Parathyroid adenoma (tissue), 2 donors: ENCODE measurements at regions not wholly inside any gene's neighbourhood (a gene's known extent, or its start where the extent isn't known, plus 50 kb on each side); places are given as distances from the start of the nearest gene placed in this dataset.

Experiments used
- H2AFZ ChIP-seq: fragments of 300-600 bp; sonication (generic); one replicate; pipeline ENCODE4 v1.7.0; 2017; ENCODE audit warnings: antibody characterized with exemption, mild to moderate bottlenecking
- H3K27ac ChIP-seq: fragments of 300-600 bp; sonication (generic); one replicate; pipeline ENCODE4 v1.7.0; 2017
- H3K27me3 ChIP-seq: fragments of 300-600 bp; sonication (generic); one replicate; pipeline ENCODE4 v1.7.0; 2017; ENCODE audit warnings: low read length; ENCODE audit not compliant: control insufficient read depth, insufficient read depth
- H3K36me3 ChIP-seq: fragments of 300-600 bp; sonication (generic); one replicate; pipeline ENCODE4 v1.7.0; 2017; ENCODE audit warnings: low read length; ENCODE audit not compliant: control insufficient read depth, insufficient read depth
- H3K4me1 ChIP-seq: fragments of 300-600 bp; sonication (generic); one replicate; pipeline ENCODE4 v1.7.0; 2017; ENCODE audit warnings: control low read depth
- H3K4me2 ChIP-seq: fragments of 300-600 bp; sonication (generic); one replicate; pipeline ENCODE4 v1.7.0; 2017; ENCODE audit warnings: low read length
- H3K4me3 ChIP-seq: fragments of 300-600 bp; sonication (generic); one replicate; pipeline ENCODE4 v1.7.0; 2017; ENCODE audit warnings: low read depth, low read length
- H3K79me2 ChIP-seq: fragments of 300-600 bp; sonication (generic); one replicate; pipeline ENCODE4 v1.7.0; 2017; ENCODE audit warnings: control low read depth
- H3K9ac ChIP-seq: fragments of 300-600 bp; sonication (generic); one replicate; pipeline ENCODE4 v1.7.0; 2017; ENCODE audit warnings: mild to moderate bottlenecking
- H3K9me3 ChIP-seq: fragments of 300-600 bp; sonication (generic); one replicate; pipeline ENCODE4 v1.7.0; 2017; ENCODE audit warnings: low read length; ENCODE audit not compliant: control insufficient read depth
- TF ChIP-seq, protein P1 (sequence below): fragments of 300-600 bp; sonication (generic); IDR thresholded peaks from one replicate; pipeline ENCODE4 v1.7.0; 2017; ENCODE audit warnings: antibody characterized with exemption, mild to moderate bottlenecking
- donor health status: primary hyperparathyroidism.

DNA sequence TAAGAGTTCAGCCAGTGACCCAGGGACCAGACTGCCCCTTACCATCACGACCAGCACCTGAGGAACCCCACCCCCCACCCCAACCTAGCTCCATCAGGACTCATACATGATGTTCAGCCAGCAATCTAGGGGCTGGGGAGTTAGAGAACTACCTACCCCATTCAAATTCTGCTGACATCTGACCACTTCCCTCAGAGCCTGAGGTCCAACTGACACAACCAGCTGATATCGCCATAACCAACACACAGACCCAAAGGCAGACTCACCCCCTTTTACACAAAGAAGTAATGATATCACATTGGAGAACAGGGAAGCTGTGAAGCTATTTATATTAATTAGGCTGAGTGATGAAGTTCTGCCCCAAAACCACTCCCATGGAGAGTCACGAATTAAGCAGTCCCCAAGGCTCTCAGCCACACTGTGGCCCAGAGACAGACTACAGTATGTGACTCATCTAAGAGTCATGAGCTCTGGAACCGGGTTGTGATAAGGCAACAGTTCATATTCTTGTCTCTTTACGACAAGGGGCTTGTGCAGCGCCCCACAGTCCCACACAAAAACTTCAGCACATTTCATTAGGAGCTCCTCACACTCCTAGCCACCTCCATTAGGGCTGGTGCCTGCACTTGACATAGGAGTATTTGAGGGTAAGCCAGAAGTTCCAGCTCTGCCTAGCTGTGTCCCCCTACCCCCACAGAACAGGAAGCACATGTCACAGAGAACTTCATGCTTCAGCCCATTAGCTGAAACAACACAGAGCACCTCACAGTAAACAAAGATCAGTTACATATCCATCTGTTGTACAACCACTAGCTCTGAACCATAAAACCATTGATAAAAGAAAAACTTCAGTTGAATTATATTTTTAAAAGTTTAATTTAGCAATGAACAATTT lies 184.7 kb upstream of the ZCCHC13 start:
- H3K4me2 ChIP-seq = no peak overlapping the region
- no peaks in the 10 kb centered on the region for H3K4me1 ChIP-seq
- H3K27me3 ChIP-seq = no peaks in the 10 kb centered on the region
- no peak overlapping the region for H3K9ac ChIP-seq
- no peak overlapping the region for H2AFZ ChIP-seq
- no peaks in the 10 kb centered on the region for H3K9me3 ChIP-seq
- H3K79me2 ChIP-seq = no peaks in the 10 kb centered on the region
- TF ChIP-seq, protein P1, sequence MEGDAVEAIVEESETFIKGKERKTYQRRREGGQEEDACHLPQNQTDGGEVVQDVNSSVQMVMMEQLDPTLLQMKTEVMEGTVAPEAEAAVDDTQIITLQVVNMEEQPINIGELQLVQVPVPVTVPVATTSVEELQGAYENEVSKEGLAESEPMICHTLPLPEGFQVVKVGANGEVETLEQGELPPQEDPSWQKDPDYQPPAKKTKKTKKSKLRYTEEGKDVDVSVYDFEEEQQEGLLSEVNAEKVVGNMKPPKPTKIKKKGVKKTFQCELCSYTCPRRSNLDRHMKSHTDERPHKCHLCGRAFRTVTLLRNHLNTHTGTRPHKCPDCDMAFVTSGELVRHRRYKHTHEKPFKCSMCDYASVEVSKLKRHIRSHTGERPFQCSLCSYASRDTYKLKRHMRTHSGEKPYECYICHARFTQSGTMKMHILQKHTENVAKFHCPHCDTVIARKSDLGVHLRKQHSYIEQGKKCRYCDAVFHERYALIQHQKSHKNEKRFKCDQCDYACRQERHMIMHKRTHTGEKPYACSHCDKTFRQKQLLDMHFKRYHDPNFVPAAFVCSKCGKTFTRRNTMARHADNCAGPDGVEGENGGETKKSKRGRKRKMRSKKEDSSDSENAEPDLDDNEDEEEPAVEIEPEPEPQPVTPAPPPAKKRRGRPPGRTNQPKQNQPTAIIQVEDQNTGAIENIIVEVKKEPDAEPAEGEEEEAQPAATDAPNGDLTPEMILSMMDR = no peak
- H3K27ac ChIP-seq = no peak overlapping the region
- H3K36me3 ChIP-seq = no peaks in the 10 kb centered on the region
- H3K4me3 ChIP-seq = no peak overlapping the region

DNA sequence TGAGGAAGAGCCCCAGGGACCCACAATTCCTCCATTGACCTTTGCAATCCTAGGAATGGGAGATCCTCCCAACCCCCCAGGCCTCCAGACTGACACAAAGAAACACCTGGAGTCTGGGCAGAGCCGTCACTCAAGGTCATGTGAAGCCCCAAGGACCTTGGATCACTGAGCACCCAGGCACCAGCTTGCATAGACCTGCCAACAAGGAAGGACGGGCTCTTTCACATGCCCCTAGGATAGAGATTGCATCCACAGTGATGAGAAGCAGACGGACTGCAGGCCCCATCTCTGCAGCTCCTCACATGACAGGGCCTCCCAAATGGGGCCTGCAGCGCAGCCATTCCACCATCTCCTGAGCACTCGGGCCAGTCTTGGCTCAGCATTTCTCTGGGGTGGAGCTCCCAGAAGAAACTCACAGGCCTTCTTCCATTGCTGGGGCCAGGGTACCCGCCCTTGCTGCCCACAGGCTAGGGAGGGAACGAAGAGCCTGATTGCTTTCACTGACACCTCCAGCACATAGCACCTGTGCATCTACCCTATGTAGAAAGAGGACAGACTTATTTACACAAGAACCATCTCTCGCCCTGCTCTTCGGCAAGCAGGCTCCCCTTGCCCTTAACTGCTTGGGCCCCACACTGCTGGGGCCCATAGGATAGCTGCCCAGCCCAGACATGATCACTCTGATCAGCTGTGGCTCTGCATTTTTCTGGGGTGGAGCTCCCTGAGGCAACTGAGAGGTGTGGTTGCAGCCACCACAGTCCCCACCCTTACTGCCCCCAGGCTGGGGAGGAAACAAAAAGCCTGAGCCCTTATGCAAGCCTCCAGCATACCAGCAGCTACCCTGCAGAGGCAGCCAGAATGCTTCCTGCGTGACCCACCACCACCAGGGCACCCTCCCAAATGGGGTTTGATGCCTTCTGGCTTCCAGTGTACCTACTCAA lies 185.7 kb upstream of the ZCCHC13 start:
- H3K27ac ChIP-seq = no peak overlapping the region
- no peaks in the 10 kb centered on the region for H3K9me3 ChIP-seq
- H3K4me2 ChIP-seq = no peak overlapping the region
- no peak overlapping the region for H3K9ac ChIP-seq
- H2AFZ ChIP-seq = no peak overlapping the region
- H3K4me1 ChIP-seq = no peaks in the 10 kb centered on the region
- TF ChIP-seq, protein P1 = no peak
- H3K4me3 ChIP-seq = no peak overlapping the region
- no peaks in the 10 kb centered on the region for H3K79me2 ChIP-seq
- no peaks in the 10 kb centered on the region for H3K36me3 ChIP-seq
- no peaks in the 10 kb centered on the region for H3K27me3 ChIP-seq

DNA sequence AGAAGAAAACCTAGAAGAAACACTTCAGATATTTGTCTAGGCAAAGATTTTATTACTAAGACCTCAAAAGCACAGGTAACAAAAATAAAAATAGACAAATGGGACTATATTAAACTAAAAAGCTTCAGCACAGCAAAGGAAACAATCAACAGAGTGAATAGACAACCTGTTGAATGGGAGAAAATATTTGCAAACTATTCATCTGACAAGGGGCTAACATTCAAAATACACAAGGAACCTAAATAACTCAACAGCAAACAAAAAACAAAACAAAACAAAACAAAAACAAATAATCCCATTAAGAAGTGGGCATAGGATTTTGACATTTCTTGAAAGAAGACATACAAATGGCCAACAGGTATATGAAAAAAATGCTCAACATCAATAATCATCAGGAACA lies 192.7 kb upstream of the ZCCHC13 start:
- no peak overlapping the region for H3K9ac ChIP-seq
- peaks cover 3% of the 10 kb centered on the region for H3K9me3 ChIP-seq
- no peaks in the 10 kb centered on the region for H3K27me3 ChIP-seq
- H3K4me3 ChIP-seq = no peak overlapping the region
- H3K36me3 ChIP-seq = no peaks in the 10 kb centered on the region
- TF ChIP-seq, protein P1 = no peak
- no peak overlapping the region for H3K4me2 ChIP-seq
- no peaks in the 10 kb centered on the region for H3K79me2 ChIP-seq
- no peak overlapping the region for H3K27ac ChIP-seq
- H2AFZ ChIP-seq = no peak overlapping the region
- H3K4me1 ChIP-seq = no peaks in the 10 kb centered on the region

DNA sequence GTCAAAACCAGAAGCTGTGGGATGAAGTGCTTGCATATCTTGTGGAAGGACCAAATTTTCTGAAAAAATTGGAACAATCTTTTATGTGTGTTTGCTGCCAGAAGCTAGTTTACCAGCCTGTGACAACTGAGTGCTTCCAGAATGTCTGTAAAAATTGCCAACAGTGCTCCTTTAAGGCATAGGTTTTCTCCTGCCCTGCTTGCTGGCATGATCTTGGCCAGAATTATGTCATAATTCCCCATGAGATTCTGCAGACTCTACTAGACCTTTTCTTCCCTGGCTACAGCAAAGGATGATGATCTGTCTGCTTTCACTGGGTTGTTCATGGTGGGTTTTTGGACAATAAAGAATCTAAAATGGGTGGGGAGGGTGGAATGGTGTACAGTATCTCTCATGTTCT lies 196.3 kb upstream of the ZCCHC13 start:
- Histone ChIP-seq H3K79me2 (no peaks in the 10 kb centered on the region), H3K36me3 (no peaks in the 10 kb centered on the region), H3K4me1 (no peaks in the 10 kb centered on the region), H2AFZ (no peak overlapping the region), H3K9ac (no peak overlapping the region), H3K27me3 (no peaks in the 10 kb centered on the region), H3K9me3 (peaks cover 3% of the 10 kb centered on the region), H3K4me2 (no peak overlapping the region), H3K27ac (no peak overlapping the region), H3K4me3 (no peak overlapping the region)
- TF ChIP-seq, protein P1 = no peak
